GM19351 (cell line): ENCODE measurements at regions not wholly inside any gene's neighbourhood (a gene's known extent, or its start where the extent isn't known, plus 50 kb on each side); places are given as distances from the start of the nearest gene placed in this dataset.
"Not testable (repeated sequence)": the region's sequence is repeated elsewhere in the genome, so short reads cannot be mapped to it uniquely, and the experiment has no call there.

Experiments used
- ATAC-seq: cut with Tn5 transposase; IDR thresholded peaks from one replicate; pipeline ENCODE4 v1.9.1; 2021; ENCODE audit warnings: mild to moderate bottlenecking, moderate library complexity; ENCODE audit not compliant: unreplicated experiment

DNA sequence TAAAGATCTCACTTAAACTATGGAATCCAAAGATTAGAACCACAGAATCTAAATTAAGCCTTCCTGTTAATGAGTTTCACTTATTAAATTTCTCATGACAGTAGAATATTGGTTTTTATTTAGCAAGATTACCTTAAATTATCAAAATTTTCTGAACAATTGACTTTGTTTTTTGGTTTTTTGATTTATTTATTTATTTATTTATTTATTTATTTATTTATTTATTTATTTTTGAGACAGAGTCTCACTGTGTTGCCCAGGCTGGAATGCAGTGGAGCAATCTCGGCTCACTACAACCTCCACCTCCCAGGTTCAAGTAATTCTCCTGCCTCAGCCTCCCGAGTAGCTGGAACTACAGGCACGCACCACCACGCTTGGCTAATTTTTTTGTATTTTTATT is 538.6 kb downstream of the AMY1C start:
- ATAC-seq, result not testable (repeated sequence)

DNA sequence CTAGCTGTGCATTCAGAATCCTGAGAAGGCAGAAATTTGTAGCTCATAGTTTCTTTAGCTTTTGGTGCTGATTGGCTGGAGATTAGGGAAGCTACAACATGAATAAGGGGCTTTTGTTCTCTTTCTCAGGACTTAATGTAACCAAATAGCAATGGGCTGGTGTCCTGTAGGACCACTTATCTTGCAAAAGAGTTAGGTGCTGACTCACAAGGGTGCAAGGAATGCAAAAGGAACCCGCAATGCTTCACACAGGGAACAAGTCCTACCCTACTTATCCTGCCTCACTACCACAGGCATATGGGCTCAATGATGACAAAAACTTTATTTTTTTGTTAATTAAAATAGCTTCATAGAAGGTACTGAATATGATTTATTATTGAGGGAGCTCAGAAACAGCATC is 541.5 kb downstream of the AMY1C start:
- no peak for ATAC-seq

DNA sequence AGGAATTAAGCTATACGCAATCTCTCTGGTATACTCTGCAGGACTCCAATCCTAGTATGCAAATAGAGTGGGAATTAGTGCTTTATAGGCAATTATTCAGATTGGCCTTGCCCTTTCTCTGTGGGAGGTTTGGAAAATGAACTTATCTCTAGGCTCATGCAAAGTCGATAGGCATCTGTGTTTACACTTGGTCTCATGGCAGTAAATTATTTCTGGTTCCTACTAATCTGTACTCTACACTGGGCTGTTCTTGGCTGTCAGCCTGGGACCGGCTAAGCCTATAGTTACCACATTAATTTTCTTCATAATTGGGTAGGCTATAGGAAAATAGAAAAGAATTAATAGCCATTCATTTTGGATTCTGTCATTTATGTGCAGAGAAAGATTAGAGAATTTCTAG is 544.6 kb downstream of the AMY1C start:
- ATAC-seq, result no peak

DNA sequence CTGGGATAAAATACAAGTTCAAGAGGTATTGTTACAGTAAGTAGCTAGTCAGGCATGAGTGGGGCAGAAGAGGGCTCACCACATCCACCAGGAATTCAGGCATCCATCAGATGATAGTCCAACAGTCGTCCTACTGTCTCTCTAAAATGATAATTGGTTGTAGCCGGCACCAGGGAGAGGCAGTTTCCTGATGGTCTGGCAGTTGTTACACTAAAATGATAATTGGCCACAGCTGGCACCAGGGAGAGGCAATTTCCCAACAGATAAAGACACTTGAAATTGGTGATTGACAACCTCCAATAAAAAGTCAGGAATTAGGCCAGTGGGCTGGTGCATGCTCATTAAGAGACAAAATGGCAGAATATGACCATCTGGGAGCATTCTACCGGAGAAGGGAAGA is 545.8 kb downstream of the AMY1C start:
- no peak for ATAC-seq

DNA sequence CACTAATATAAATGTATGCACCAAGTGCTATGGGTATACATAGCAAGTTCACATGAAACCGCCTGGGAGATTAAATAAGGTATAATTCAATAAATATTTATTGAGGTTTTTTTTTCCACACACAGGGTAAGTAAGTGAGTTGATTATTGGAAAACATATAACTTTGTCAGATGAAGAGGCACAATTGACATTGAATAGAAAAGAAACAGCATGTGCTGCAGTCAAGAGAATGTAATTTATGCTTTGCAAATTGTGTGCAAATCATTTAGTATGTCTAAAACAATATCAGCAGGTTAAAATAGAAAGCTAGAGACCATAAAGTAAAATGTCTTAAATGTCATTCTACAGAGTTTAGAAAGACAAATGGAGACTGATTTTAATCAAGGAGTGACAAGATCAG is 560.0 kb downstream of the AMY1C start:
- no peak for ATAC-seq

DNA sequence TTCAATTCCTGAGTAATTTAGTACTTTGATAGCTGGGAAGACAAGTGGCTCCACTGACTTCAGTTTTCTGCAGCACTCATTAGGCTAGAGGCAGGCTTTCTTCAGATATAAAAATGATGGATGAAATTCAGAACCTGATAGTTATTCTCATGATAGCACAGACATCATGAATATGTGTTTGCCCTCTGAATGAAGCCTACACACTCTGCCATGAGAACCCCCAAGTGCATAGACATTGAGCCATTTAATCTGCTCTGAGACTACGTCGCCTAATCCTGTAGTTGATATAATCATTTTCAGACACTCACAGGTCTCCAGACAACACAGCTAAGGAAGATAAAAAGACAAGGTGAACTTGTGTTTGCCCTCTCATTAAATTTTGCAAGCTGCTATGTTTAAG is 566.1 kb downstream of the AMY1C start:
- ATAC-seq, result no peak

DNA sequence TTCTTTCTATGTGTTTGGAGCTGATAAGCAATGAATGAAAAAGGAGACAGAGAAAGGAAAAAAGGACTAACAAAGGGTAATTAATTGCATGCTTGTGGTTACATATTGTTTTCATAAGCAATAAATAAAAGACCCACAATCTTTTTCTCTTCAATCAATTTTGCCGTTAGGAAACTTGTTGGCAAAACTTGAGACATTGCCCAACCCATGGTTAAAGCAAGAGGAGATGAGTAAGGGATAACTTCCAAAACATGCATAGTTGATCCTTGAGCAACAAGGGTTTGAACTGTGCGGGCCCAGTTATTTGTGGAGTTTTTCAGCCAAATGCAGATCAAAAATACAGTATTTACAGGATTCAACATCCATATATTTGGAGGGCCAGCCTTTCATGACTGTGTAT is 572.4 kb downstream of the AMY1C start:
- no peak for ATAC-seq

DNA sequence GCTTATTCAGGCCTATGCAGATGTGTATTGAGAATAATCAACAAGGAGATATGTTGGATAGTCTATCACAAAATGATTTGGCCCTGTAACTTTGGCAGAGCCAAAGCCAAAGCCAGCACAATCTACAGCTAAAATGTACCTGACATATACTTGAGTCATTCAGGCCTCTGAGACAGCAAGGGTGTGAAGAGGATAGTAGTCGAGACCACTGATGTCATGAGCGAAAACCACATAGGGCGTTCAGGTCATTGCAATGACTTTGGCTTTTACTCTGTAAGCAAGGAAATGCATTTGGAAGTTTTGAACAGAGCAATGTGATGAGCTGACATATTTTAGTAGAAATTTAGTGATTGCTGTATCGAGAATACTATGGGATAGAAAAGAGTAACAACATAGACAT is 579.6 kb downstream of the AMY1C start:
- no peak for ATAC-seq

DNA sequence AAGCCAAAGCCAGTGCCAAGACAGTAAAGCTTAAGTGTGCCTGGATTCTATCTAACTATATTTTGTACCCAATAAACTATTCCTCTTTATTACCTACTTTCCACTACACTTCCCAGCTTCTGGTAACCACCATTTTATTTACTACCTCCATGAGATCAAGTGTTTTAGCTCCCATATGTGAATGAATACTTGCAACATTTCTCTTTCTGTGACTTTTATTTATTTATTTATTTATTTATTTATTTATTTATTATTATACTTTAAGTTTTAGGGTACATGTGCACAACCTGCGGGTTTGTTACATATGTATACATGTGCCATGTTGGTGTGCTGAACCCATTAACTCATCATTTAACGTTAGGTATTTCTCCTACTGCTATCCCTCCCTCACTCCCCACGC is 582.1 kb downstream of the AMY1C start:
- ATAC-seq, result no peak

DNA sequence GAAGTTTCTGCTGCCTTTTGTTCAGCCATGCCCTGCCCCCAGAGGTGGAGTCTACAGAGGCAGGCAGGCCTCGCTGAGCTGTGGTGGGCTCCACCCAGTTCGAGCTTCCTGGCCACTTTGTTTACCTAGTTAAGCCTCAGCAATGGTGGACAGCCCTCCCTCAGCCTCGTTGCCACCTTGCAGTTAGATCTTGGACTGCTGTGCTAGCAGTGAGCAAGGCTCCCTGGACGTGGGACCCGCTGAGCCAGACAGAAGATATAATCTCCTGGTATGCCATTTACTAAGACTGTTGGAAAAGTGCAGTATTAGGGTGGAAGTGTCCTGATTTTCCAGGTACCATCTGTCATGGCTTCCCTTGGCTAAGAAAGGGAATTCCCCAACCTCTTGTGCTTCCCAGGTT is 588.2 kb downstream of the AMY1C start:
- ATAC-seq, result not testable (repeated sequence)

DNA sequence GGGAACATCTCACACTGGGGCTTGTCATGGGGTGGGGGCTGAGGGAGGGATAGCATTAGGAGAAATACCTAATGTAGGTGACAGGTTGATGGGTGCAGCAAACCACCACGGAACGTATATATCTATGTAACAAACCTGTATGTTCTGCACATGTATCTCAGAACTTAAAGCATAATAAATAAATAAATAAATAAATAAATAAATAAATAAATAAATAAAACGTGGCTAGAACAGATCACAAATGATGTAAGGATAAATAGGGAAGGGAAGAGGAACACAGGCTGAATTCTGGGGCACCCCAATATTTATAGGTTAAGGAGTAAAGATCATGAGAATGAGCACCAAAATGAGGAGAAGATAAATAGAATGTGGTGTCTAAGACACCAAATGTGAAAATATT is 592.2 kb downstream of the AMY1C start:
- ATAC-seq, result no peak

DNA sequence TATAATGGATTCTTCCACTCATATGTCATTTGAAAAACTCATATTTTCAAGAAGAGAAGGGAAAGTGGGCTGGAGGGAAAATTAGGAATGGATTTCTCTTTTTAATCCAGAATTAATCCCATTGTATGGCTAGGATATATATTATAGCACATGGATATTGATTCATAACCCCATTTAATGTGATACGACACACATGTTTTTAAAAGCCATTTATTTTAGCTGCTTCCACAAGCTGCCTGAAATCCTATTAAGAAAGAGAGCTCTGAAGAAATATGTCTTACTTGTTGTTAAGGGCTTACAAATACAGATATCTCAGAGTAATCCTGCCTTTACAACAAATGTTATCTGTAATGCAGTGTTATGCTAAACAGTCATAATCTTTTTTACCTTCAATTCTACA is 598.6 kb downstream of the AMY1C start:
- ATAC-seq, result no peak

DNA sequence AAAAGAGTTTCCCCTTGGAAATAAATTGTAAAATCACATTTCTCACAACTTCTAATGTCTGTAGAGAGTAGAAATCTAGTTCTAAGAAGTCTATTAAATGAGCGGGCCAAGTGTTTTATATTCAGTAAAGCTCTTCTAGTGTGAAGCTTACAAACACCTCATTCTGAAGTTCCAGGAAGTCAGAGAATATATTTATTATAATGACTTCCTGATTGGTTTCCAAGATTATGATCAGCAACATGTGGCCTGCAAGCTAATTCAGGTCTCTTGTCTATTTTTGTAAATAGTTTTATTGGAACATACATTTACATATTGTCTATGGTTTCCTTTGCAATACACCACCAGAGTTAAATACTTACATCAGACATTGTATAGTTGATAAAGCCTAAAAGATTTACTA is 603.9 kb downstream of the AMY1C start:
- no peak for ATAC-seq

DNA sequence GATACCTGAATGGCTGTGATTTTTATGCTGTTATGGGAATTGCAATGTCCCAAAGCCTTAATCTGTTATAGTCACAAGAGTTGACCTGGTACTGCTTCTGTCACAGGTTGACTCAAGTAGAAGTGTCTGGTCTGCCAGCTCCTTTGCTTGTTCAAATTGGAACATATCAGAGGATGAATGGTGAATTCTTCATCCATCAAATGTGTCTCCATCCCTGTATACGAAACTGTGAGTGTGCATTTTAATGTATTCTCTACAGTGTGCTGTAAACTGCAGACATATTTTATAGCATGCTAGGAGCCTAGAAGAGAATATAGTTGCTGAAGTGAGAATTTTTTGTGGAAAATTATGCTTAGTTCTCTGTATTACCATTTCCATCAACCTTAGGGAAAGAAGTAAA is 608.4 kb downstream of the AMY1C start:
- no peak for ATAC-seq

DNA sequence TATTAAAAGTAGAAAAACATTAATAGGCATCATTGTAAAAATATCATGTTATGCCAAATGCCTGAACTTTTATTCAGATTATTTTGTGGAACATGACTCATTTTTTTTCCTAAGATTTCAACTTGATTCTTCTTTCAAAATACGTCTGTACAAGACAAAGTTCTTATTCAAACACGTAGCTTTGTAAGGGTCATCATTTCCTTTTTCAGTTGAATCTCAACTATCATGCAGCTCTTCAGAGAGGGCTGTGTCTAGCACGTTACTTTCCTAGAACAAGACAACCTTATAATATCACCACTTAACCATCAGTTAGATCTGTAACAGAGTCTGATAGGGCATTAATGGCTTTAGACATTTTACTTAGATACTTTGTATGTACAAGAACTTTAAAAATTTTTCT is 608.9 kb downstream of the AMY1C start:
- ATAC-seq, result no peak

DNA sequence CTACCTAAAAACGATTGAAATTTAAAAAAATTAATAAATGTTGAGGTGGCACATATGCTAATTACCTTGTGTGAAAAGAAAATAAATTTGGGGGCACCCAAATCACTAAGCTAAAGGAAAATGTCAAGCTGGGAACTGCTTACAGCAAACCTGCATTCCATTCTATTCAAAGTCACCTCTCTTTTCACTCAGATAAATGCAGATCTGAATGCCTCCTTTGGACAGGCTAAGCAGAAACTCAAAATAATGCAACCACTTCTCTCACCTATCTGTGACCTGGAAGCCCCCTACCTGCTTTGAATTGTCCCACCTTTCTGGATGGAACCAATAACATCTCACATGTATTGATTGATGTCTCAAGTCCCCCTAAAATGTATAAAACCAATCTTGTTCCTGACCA is 628.7 kb downstream of the AMY1C start:
- no peak for ATAC-seq

DNA sequence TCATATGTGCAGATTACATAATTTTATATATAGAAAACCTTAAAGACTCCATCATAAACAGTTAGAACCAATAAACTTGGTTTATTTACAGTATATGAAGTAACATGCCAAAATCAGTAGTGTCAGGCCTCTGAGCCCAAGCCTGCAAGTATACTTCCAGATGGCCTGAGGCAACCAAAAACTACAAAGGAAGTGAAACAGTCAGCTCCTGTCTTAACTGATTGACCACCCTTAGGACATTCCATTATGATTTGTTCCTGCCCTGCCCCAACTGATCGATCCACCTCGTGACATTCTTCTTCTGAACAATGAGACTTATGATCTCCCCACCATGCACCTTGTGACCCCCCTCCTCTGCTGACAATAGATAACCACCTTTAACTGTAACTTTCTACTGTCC is 630.3 kb downstream of the AMY1C start:
- ATAC-seq, result no peak

DNA sequence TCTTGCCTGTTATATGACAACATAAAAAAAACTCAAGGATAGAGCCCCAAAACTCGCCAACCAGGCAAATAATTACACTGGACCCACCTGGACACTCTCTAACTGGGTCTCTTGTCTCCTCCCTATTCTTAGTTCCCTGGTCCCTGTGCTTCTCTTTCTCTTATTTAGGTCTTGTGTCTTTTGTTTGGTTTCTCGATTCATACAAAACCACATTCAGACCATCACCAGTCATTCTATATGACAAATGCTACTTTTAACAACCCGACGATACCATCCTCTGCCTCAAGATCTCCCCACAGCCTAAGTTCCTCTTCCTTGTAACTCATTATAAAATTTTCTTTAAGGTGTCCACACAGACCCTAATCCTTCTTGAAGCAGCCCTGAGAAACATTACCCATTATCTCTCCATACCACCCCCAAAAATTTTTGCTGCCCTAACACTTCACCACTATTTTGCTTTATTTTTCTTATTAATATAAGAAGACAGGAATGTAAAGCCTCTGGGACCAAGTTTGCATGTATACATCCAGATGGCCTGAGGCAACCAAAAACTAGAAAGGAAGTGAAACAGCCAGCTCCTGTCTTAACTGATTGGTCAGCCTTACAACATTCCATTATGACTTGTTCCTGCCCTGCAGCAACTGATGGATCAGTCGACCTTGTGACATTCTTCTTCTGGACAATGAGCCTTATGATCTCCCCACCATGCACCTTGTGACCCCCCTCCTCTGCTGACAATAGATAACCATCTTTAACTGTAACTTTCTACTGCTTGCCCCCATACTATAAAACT is 638.2 kb downstream of the AMY1C start:
- peak; percentile 88 for ATAC-seq

DNA sequence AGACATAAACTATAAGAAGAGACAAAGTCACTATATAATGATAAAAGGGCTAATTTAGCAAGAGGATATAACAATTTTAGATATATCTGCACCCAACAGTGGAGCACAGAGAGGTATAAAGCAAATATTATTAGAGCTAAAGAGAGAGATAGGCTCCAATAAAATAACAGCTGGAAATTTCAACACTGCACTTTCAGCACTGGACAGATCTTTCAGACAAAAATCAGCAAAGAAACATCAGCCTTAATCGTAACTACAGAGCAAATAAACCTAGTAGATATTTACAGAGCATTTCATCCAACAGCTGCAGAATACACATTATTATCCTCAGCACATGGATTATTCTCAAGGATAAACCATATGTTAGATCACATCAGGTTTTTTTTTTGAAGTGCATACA is 642.9 kb downstream of the AMY1C start:
- ATAC-seq, result no peak

DNA sequence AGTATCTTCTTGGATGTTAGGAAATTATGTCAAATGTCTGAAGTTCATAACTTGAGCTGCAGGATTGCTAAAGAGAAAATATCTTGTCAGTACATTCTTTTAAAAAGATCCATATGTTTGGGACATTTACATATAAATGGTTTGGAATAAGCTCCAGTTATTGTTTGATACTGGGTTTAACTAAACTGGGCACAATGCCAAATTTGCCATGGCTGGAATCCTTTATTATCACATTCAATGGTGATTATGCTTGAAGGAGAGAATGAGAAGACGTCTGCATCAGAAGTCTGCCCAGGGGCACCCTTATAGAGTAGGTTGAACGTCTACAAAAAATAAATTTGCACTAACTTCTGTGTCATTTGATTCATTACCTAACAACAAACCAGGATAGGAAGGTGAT is 652.5 kb downstream of the AMY1C start:
- no peak for ATAC-seq

DNA sequence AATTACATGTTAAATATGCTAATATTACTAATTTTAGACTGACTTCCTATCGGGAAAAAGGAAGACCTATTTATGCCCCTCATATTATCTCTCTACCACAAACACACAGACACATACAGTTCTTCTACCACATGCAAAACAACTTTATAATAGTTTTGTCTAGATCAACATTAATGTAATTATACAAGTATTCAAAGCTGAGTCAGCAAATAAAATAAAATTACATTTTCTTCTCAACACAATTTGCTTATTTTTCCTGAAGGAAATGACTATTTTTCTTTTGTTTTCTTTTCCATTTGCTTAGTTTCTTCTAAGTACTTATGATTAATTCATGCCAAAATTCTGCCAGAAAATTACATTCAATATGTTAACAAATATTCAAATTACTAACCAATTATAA is 654.2 kb downstream of the AMY1C start:
- no peak for ATAC-seq

DNA sequence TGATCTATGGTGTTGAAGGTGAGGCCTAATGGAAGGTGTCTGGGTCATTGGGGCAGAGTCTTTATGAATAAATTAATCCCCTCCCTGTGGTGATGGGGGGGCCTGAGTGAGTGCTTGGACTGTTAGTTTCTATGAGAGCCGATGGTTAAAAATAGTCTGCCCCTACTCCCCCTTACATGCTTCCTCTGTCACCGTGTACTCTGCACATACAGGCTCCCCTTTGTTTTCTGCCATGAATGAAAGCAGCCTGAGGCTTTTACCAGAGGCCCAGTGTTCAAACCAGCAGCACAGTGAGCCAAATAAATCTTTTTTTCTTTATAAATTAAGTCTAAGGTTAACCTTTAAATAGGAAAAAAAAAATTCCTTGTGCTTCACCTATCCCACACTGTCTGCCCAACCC is 657.0 kb downstream of the AMY1C start:
- ATAC-seq, result no peak

DNA sequence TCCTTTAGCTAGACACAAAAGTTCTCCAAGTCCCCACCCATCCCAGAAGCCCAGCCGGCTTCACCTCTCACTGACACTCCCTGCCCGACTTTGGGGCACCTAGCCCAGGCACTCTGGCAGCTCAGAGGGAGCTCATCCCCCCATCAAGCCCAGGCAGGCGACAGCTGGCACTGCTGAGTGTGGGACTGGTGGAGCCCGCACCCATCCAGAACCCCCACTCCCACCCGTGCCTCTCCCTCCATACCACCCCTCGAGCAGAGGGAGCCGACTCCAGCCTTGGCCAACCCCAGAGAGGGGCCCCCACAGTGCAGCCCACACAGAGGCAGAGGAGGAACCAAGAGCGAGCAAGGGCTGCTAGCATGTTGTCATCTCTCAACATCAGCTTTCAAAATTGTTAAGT is 658.6 kb downstream of the AMY1C start:
- no peak for ATAC-seq
